ENCODE measurements at regions not wholly inside any gene's neighbourhood (a gene's known extent, or its start where the extent isn't known, plus 50 kb on each side); places are given as distances from the start of the nearest gene placed in this dataset.
"Not testable (repeated sequence)": the region's sequence is repeated elsewhere in the genome, so short reads cannot be mapped to it uniquely, and the experiment has no call there.

DNA sequence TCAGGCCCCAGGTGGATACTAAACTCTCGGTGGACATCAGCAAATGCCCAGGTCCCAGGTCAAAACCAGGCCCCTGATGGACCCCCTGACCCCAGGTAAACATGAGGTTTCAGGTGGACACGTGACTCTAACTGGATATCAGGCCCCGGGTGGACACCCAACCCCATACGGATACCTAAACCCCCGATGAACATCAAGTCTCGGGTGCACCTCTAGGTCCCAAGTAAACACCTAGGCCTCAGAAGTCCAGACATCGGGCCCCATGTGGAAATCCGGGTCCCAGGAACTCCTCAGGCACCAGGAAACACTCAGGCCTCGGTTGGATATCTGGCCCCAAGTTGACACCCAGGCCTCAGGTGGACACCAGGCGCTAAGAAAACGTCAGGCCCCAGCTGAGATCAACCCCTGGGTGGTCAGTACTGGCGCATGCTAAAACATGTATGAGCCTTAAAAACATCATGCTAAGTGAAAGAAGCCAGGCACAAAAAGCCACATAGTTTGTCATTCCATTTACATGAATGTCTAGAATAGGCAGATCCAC, 54.4 kb upstream of the SEPTIN5 start:
- WGBS, 2 donors, result 96 to 97% methylated on average over 12 of the region's 12 CpGs
- Histone ChIP-seq H3K4me1 (ENCODE audit: control insufficient read depth in 1 of 2, insufficient read depth in 2 of 2, low read length in 2 of 2) (no peaks in the 10 kb centered on the region), H3K27me3 (ENCODE audit: control insufficient read depth in 1 of 2, insufficient read depth in 2 of 2, low read length in 1 of 2) (no peaks in the 10 kb centered on the region), H3K4me3 (ENCODE audit: low read length in 2 of 2) (no peak overlapping the region), H3K9me3 (ENCODE audit: control insufficient read depth, low read length) (no peaks in the 10 kb centered on the region), H3K36me3 (ENCODE audit: control insufficient read depth in 1 of 2, insufficient read depth in 2 of 2, low read length in 1 of 2) (no peaks in the 10 kb centered on the region), H3K27ac (ENCODE audit: low read depth in 1 of 2, low read length in 2 of 2) (no peak overlapping the region)
- intact Hi-C loops (cut with DNase I), result no loop called here
- ATAC-seq (ENCODE audit: low FRiP score), result no peak
- no peak for DNase-seq

DNA sequence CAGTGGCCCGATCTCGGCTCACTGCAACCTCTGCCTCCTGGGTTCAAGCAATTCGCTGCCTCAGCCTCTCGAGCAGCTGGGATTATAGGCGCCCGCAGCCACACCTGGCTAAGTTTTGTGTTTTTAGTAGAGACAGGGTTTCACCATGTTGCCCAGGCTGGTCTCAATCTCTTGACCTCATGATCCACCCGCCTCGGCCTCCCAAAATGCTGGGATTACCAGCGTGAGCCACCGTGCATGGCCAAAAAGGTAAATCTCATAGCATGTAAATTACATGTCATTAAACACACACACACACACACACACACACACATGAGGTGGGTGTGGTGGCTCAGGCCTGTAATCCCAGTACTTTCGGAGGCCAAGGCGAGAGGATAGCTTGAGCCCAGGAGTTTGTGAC, 53.7 kb upstream of the SEPTIN5 start:
- intact Hi-C loops (cut with DNase I); H3K27ac ChIP-seq (ENCODE audit: low read depth in 1 of 2, low read length in 2 of 2); DNase-seq; H3K4me1 ChIP-seq (ENCODE audit: control insufficient read depth in 1 of 2, insufficient read depth in 2 of 2, low read length in 2 of 2); H3K27me3 ChIP-seq (ENCODE audit: control insufficient read depth in 1 of 2, insufficient read depth in 2 of 2, low read length in 1 of 2); H3K36me3 ChIP-seq (ENCODE audit: control insufficient read depth in 1 of 2, insufficient read depth in 2 of 2, low read length in 1 of 2); H3K9me3 ChIP-seq (ENCODE audit: control insufficient read depth, low read length); ATAC-seq (ENCODE audit: low FRiP score); H3K4me3 ChIP-seq (ENCODE audit: low read length in 2 of 2): not testable (repeated sequence)
- 85 to 96% methylated on average over 12 of the region's 12 CpGs for WGBS, 2 donors

DNA sequence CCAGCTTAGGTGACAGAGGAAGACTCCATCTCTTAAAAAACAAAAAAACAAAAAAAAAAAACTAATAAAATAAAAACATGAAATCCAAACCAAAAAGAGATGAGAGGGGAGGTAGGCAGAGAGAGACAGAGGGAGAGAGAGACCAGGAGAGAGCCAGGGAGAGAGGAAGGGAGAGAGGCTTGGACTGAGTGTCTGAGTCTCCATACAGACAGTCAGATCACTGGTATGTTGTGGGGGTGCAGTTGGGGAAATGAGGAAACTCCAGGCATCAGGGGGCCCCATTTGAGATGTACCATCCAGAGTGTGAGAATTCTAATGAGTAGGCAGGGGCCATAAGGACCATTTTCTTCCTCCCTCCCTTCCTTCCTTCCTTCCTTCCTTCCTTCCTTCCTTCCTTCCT, 53.1 kb upstream of the SEPTIN5 start:
- H3K9me3 ChIP-seq (ENCODE audit: control insufficient read depth, low read length), result no peaks in the 10 kb centered on the region
- ATAC-seq (ENCODE audit: low FRiP score) (no peak), DNase-seq (no peak)
- no peaks in the 10 kb centered on the region for H3K27me3 ChIP-seq (ENCODE audit: control insufficient read depth in 1 of 2, insufficient read depth in 2 of 2, low read length in 1 of 2)
- no peak overlapping the region for H3K27ac ChIP-seq (ENCODE audit: low read depth in 1 of 2, low read length in 2 of 2)
- no peaks in the 10 kb centered on the region for H3K4me1 ChIP-seq (ENCODE audit: control insufficient read depth in 1 of 2, insufficient read depth in 2 of 2, low read length in 2 of 2)
- H3K4me3 ChIP-seq (ENCODE audit: low read length in 2 of 2), result no peak overlapping the region
- no peaks in the 10 kb centered on the region for H3K36me3 ChIP-seq (ENCODE audit: control insufficient read depth in 1 of 2, insufficient read depth in 2 of 2, low read length in 1 of 2)
- intact Hi-C loops (cut with DNase I), result no loop called here

DNA sequence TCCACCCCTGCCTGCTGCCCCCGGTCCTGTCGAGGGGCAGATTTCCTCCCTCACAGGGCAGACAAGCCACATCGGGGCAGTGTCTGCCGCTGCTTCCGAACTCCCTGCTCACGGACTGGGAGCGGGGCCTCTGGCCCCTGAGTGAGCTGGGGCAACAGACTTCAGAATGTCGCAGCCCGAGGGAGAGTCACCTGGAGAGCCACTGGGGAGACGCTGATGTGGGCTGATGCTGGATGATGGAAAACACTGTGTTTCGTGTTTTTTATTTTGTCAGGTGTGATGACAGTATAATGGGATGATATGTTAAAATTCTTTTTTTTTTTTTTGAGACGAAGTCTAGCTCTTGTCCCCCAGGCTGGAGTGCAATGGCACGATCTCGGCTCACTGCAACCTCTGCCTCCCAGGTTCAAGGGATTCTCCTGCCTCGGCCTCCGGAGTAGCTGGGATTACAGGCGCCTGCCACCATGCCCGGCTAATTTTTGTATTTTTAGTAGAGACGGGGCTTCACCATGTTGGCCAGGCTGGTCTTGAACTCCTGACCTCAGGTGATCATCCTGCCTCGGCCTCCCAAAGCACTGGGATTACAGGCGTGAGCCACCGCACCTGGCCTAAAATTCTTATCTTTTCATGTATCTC, 52.1 kb upstream of the SEPTIN5 start:
- H3K4me3 ChIP-seq (ENCODE audit: low read length in 2 of 2); H3K36me3 ChIP-seq (ENCODE audit: control insufficient read depth in 1 of 2, insufficient read depth in 2 of 2, low read length in 1 of 2); intact Hi-C loops (cut with DNase I); ATAC-seq (ENCODE audit: low FRiP score); H3K27me3 ChIP-seq (ENCODE audit: control insufficient read depth in 1 of 2, insufficient read depth in 2 of 2, low read length in 1 of 2); H3K4me1 ChIP-seq (ENCODE audit: control insufficient read depth in 1 of 2, insufficient read depth in 2 of 2, low read length in 2 of 2); H3K9me3 ChIP-seq (ENCODE audit: control insufficient read depth, low read length); DNase-seq; H3K27ac ChIP-seq (ENCODE audit: low read depth in 1 of 2, low read length in 2 of 2): not testable (repeated sequence)
- 92 to 94% methylated on average over 22 of the region's 22 CpGs for WGBS, 2 donors

DNA sequence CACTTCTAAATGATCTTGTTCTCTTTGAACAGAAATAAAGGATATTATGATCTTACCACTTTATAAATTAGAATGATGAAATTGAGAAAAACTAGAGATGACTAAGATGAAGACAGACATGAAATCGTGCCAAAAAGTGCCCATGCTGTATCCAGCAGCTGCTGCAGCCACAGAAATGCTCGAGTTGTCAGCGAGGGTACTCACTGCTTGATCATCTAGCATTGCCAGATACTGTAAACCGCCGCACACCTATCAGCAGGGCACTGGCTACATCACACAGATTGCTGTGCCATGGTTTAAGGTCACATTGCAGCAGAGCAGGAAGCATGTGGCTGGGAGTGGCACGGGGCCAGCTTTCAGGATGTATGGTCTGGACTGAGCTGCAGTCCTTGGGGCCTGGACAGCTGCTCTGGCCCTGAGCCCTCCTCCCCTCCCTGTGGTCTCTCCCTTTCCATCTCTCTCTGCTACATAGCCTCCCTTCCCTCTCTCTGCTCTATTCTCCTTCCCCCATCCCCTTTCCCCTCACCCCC, 51.0 kb upstream of the SEPTIN5 start:
- Histone ChIP-seq H3K4me3 (ENCODE audit: low read length in 2 of 2) (no peak overlapping the region), H3K4me1 (ENCODE audit: control insufficient read depth in 1 of 2, insufficient read depth in 2 of 2, low read length in 2 of 2) (no peaks in the 10 kb centered on the region), H3K27me3 (ENCODE audit: control insufficient read depth in 1 of 2, insufficient read depth in 2 of 2, low read length in 1 of 2) (no peaks in the 10 kb centered on the region), H3K36me3 (ENCODE audit: control insufficient read depth in 1 of 2, insufficient read depth in 2 of 2, low read length in 1 of 2) (no peaks in the 10 kb centered on the region), H3K27ac (ENCODE audit: low read depth in 1 of 2, low read length in 2 of 2) (no peak overlapping the region), H3K9me3 (ENCODE audit: control insufficient read depth, low read length) (no peaks in the 10 kb centered on the region)
- ATAC-seq (ENCODE audit: low FRiP score) (no peak), DNase-seq (peak in 1 of 2 donors; percentile 77)
- intact Hi-C loops (cut with DNase I), result no loop called here
- 8 to 10% methylated on average over 6 of the region's 6 CpGs for WGBS, 2 donors

DNA sequence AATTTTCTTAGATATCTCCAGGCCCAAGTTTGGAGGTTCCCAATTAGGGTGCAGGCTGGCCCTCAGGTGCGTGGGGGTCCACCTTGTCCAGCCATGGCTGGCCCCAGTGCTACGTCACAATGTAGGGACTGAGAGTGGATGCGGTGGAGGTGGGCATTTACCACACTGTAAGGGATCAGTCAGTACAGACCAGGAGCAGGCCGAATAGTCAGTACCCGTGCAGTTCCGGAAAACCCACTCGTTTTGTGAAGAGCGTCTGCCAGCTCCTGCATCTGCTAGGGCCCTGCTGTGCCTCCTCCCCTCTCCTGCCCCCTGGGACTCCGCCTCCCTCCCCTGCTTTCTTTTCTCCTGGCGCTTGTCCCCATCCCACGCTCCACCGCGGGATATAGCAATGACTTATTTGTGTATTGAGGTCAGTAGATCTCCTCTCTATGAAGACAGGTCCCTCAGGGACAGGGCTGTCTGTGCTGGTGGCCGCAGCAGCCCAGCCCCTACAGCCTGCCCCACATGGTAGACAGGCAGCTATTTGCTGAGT, 50.4 kb upstream of the SEPTIN5 start:
- 5 to 6% methylated on average over 14 of the region's 14 CpGs for WGBS, 2 donors
- intact Hi-C loops (cut with DNase I), result no loop called here
- DNase-seq (peak in 1 of 2 donors; percentile 75), ATAC-seq (ENCODE audit: low FRiP score) (no peak)
- Histone ChIP-seq H3K27me3 (ENCODE audit: control insufficient read depth in 1 of 2, insufficient read depth in 2 of 2, low read length in 1 of 2) (no peaks in the 10 kb centered on the region), H3K4me3 (ENCODE audit: low read length in 2 of 2) (no peak overlapping the region), H3K36me3 (ENCODE audit: control insufficient read depth in 1 of 2, insufficient read depth in 2 of 2, low read length in 1 of 2) (no peaks in the 10 kb centered on the region), H3K27ac (ENCODE audit: low read depth in 1 of 2, low read length in 2 of 2) (no peak overlapping the region), H3K4me1 (ENCODE audit: control insufficient read depth in 1 of 2, insufficient read depth in 2 of 2, low read length in 2 of 2) (no peaks in the 10 kb centered on the region), H3K9me3 (ENCODE audit: control insufficient read depth, low read length) (no peaks in the 10 kb centered on the region)

DNA sequence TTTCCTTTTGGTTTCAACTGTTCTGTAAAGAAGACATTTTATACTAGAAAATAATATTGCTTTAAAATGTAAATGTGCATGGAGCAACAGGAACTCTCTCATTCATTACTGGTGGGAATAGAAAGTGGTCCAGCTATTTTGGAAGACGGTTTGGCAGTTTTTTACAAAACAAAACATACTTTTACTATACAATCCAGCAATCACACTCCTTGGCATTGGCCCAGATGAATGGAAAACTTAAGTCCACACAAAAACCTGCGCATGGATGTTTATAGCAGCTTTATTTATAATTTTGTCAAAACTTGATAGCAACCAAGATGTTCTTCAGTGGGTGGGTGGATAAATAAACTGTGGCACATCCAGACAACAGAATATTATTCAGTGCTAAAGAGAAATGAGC, 49.9 kb upstream of the SEPTIN5 start:
- Histone ChIP-seq H3K4me3 (ENCODE audit: low read length in 2 of 2) (no peak overlapping the region), H3K4me1 (ENCODE audit: control insufficient read depth in 1 of 2, insufficient read depth in 2 of 2, low read length in 2 of 2) (no peaks in the 10 kb centered on the region), H3K36me3 (ENCODE audit: control insufficient read depth in 1 of 2, insufficient read depth in 2 of 2, low read length in 1 of 2) (no peaks in the 10 kb centered on the region), H3K27ac (ENCODE audit: low read depth in 1 of 2, low read length in 2 of 2) (no peak overlapping the region), H3K27me3 (ENCODE audit: control insufficient read depth in 1 of 2, insufficient read depth in 2 of 2, low read length in 1 of 2) (no peaks in the 10 kb centered on the region), H3K9me3 (ENCODE audit: control insufficient read depth, low read length) (no peaks in the 10 kb centered on the region)
- intact Hi-C loops (cut with DNase I), result no loop called here
- 39 to 42% methylated on average over 2 of the region's 2 CpGs for WGBS, 2 donors
- no peak for DNase-seq
- no peak for ATAC-seq (ENCODE audit: low FRiP score)
